Nephron progenitor cell (in vitro differentiated cells): ENCODE measurements at regions not wholly inside any gene's neighbourhood (a gene's known extent, or its start where the extent isn't known, plus 50 kb on each side); places are given as distances from the start of the nearest gene placed in this dataset.

Source experiments
- DNase-seq: peaks from one replicate; pipeline ENCODE4 v3.0.0; 2021
- H3K27ac Mint-ChIP-seq: 2 replicates; pipeline ENCODE4 v1.8.0; 2021; ENCODE audit warnings: mild to moderate bottlenecking, moderate library complexity, mixed read lengths
- H3K27me3 Mint-ChIP-seq: 2 replicates; pipeline ENCODE4 v1.8.0; 2021; ENCODE audit warnings: mild to moderate bottlenecking, low read depth, mixed read lengths; ENCODE audit not compliant: poor library complexity
- H3K36me3 Mint-ChIP-seq: 2 replicates; pipeline ENCODE4 v1.8.0; 2021; ENCODE audit warnings: low read depth, mixed read lengths
- H3K4me1 Mint-ChIP-seq: 2 replicates; pipeline ENCODE4 v1.8.0; 2021; ENCODE audit warnings: mixed read lengths
- H3K4me3 Mint-ChIP-seq: 2 replicates; pipeline ENCODE4 v1.8.0; 2021; ENCODE audit warnings: mild to moderate bottlenecking, moderate library complexity, mixed read lengths
- H3K9me3 Mint-ChIP-seq: 2 replicates; pipeline ENCODE4 v1.8.0; 2021; ENCODE audit warnings: mild to moderate bottlenecking, moderate library complexity, mixed read lengths
- CTCF ChIP-seq: fragments of 200-600 bp; sonication (generic); IDR thresholded peaks from 2 replicates; pipeline ENCODE4 v1.5.0; 2021; ENCODE audit warnings: antibody characterized with exemption

- Mint-ChIP-seq H3K27ac (no peak overlapping the region), H3K36me3 (no peaks in the 10 kb centered on the region), H3K4me3 (no peak overlapping the region), H3K27me3 (peaks cover 9% of the 10 kb centered on the region), H3K4me1 (peaks cover 4% of the 10 kb centered on the region), H3K9me3 (peaks cover 14% of the 10 kb centered on the region)
- DNase-seq = no peak
- TF ChIP-seq CTCF = no peak
Observed at GRCh38 chr5:159749146-159749545, 167.1 kb upstream of the ADRA1B start.

- TF ChIP-seq CTCF = no peak
- Mint-ChIP-seq H3K4me3 (no peak overlapping the region), H3K27me3 (peaks cover 9% of the 10 kb centered on the region), H3K9me3 (peaks cover 14% of the 10 kb centered on the region), H3K4me1 (peaks cover 4% of the 10 kb centered on the region), H3K27ac (no peak overlapping the region), H3K36me3 (no peaks in the 10 kb centered on the region)
- DNase-seq = no peak
Observed at GRCh38 chr5:159750226-159750625, 166.1 kb upstream of the ADRA1B start.

GRCh38 chr5:159751459-159751858 is 164.8 kb upstream of the ADRA1B start:
- Mint-ChIP-seq H3K4me1 (peaks cover 4% of the 10 kb centered on the region), H3K36me3 (no peaks in the 10 kb centered on the region), H3K4me3 (no peak overlapping the region), H3K27me3 (peaks cover 6% of the 10 kb centered on the region), H3K27ac (no peak overlapping the region), H3K9me3 (peaks cover 14% of the 10 kb centered on the region)
- no peak for DNase-seq
- no peak for TF ChIP-seq CTCF

GRCh38 chr5:159752622-159753275 is 163.5 kb upstream of the ADRA1B start:
- TF ChIP-seq CTCF = no peak
- peaks cover 4% of the 10 kb centered on the region for H3K4me1 Mint-ChIP-seq
- no peak overlapping the region for H3K4me3 Mint-ChIP-seq
- H3K27ac Mint-ChIP-seq = no peak overlapping the region
- no peaks in the 10 kb centered on the region for H3K36me3 Mint-ChIP-seq
- peaks cover 3% of the 10 kb centered on the region for H3K27me3 Mint-ChIP-seq
- no peak for DNase-seq
- peaks cover 14% of the 10 kb centered on the region for H3K9me3 Mint-ChIP-seq

- Mint-ChIP-seq H3K9me3 (no peaks in the 10 kb centered on the region), H3K27me3 (peaks cover 9% of the 10 kb centered on the region), H3K36me3 (no peaks in the 10 kb centered on the region), H3K4me3 (no peak overlapping the region), H3K4me1 (peaks cover under 1% of the 10 kb centered on the region), H3K27ac (no peak overlapping the region)
- TF ChIP-seq CTCF = no peak
- no peak for DNase-seq
Observed at GRCh38 chr5:159758189-159758588, 158.1 kb upstream of the ADRA1B start.

- H3K36me3 Mint-ChIP-seq = no peaks in the 10 kb centered on the region
- peaks cover 4% of the 10 kb centered on the region for H3K4me1 Mint-ChIP-seq
- H3K9me3 Mint-ChIP-seq = no peaks in the 10 kb centered on the region
- no peak for TF ChIP-seq CTCF
- no peak overlapping the region for H3K27ac Mint-ChIP-seq
- no peak for DNase-seq
- no peak overlapping the region for H3K4me3 Mint-ChIP-seq
- peaks cover 9% of the 10 kb centered on the region for H3K27me3 Mint-ChIP-seq
Observed at GRCh38 chr5:159759791-159760290, 156.4 kb upstream of the ADRA1B start.
